ENCODE measurements at regions not wholly inside any gene's neighbourhood (a gene's known extent, or its start where the extent isn't known, plus 50 kb on each side); places are given as distances from the start of the nearest gene placed in this dataset.
A peak's percentile ranks its signal among the peaks of the same experiment; 100 is the strongest.

DNA sequence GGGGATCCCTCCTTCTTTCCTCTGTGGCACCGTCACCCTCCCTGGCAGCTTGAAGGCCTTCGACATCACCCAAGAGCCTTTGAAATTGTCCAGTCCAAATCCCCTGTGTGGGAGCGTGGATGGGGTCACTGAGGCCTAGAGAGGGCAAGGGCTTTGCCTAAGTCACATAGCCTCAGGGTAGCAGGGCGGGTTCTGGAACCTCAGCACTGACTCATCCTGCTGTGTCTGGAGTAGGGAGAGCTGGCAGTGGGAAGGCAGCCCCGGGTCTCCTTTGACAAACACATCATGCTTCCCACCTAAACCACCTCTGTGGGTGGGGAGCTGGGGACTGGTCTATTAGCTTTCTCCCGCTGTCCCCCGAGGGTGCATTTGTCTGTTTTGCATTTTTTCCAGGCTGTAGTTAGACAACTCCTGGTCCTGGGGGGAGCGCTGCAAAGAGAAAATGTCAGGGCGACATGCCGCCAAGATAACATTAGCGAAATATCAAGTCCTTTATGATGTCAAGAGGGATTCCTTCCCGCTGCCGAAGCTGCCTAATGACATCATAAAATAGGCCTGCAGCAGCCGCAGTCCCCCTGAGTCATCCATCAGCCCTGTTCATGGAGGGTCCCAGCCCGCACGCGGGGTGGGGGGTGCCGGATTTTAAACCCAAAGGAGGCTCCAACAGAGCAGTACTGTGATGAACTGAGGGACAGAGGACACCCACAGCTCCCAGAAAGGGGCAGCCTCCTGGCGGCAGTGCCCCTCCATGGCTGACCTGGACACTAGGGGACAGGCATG lies 77.0 kb upstream of the POU3F1 start:
- Histone ChIP-seq H3K4me2 (ENCODE audit: low read length) (no peak overlapping the region), H3K4me3 (replicated peaks in 1 of 2; ENCODE audit: low read depth in 1 of 2, low read length in 2 of 2) (no peak overlapping the region), H2AFZ (ENCODE audit: low read depth, low read length, poor library complexity, severe bottlenecking) (no peak overlapping the region), H3K36me3 (ENCODE audit: control insufficient read depth in 1 of 2, insufficient read depth in 2 of 2, low read length in 2 of 2) (no peaks in the 10 kb centered on the region), H4K20me1 (ENCODE audit: insufficient read depth) (no peaks in the 10 kb centered on the region), H3K9me2 (ENCODE audit: insufficient read depth) (no peaks in the 10 kb centered on the region), H3K9me3 (ENCODE audit: control insufficient read depth in 1 of 2, insufficient read depth in 1 of 2, low read depth in 1 of 2, low read length in 2 of 2) (no peaks in the 10 kb centered on the region), H3K79me2 (ENCODE audit: insufficient read depth, low read length) (no peaks in the 10 kb centered on the region), H3K9ac (ENCODE audit: low read length) (no peak overlapping the region), H3K27ac (ENCODE audit: low read depth, low read length) (no peak overlapping the region), H3K4me1 (ENCODE audit: control insufficient read depth in 1 of 2, insufficient read depth in 2 of 2, low read length in 2 of 2) (peaks cover 0 to 7% of the 10 kb centered on the region in 2 experiments; a peak in 1 of 4 replicates), H3K27me3 (ENCODE audit: insufficient read depth, low read length) (no peaks in the 10 kb centered on the region)
- RAD21 ChIA-PET (ENCODE audit: low non-redundant PET in 1 of 2, low total read pairs in 2 of 2, uncharacterized antibody in 2 of 2, unreplicated experiment in 2 of 2): no interaction called here
- no peak for DNase-seq (ENCODE audit: low read depth, low spot score)
- CTCF ChIA-PET: no interaction called here
- no TSS peak for BruUV-seq (replicated peaks)
- intact Hi-C loops (cut with micrococcal nuclease): no loop called here
- peak; percentile 53; the same call in 1 of the 2 replicates for ATAC-seq
- POLR2A ChIA-PET: no interaction called here
- TF ChIP-seq, protein P1, sequence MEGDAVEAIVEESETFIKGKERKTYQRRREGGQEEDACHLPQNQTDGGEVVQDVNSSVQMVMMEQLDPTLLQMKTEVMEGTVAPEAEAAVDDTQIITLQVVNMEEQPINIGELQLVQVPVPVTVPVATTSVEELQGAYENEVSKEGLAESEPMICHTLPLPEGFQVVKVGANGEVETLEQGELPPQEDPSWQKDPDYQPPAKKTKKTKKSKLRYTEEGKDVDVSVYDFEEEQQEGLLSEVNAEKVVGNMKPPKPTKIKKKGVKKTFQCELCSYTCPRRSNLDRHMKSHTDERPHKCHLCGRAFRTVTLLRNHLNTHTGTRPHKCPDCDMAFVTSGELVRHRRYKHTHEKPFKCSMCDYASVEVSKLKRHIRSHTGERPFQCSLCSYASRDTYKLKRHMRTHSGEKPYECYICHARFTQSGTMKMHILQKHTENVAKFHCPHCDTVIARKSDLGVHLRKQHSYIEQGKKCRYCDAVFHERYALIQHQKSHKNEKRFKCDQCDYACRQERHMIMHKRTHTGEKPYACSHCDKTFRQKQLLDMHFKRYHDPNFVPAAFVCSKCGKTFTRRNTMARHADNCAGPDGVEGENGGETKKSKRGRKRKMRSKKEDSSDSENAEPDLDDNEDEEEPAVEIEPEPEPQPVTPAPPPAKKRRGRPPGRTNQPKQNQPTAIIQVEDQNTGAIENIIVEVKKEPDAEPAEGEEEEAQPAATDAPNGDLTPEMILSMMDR (IDR thresholded peaks at IDR 0.05 in 2 of 3, conservative IDR thresholded peaks at IDR 0.05 in 1 of 3; ENCODE audit: borderline replicate concordance in 1 of 3, insufficient read depth in 1 of 3, low read depth in 2 of 3, low read length in 2 of 3): no peak
- TF ChIP-seq TCF7L2 (IDR thresholded peaks at IDR 0.05; ENCODE audit: borderline replicate concordance, extremely low read depth, insufficient read depth, insufficient read length): no peak
- TF ChIP-seq RAD21 (IDR thresholded peaks at IDR 0.05; ENCODE audit: low read depth): no peak
- no peak for TF ChIP-seq CBX3 (IDR thresholded peaks at IDR 0.05; ENCODE audit: low read depth)

GRCh38 chr1:38121231-38121680 lies 74.7 kb upstream of the POU3F1 start:
- RAD21 ChIA-PET (ENCODE audit: low non-redundant PET in 1 of 2, low total read pairs in 2 of 2, uncharacterized antibody in 2 of 2, unreplicated experiment in 2 of 2): no interaction called here
- POLR2A ChIA-PET: no interaction called here
- intact Hi-C loops (cut with micrococcal nuclease): no loop called here
- H3K9ac ChIP-seq (ENCODE audit: low read length): no peak overlapping the region
- TF ChIP-seq FOSL1 (IDR thresholded peaks at IDR 0.05; ENCODE audit: low read depth) (no peak), CEBPB (IDR thresholded peaks at IDR 0.05; ENCODE audit: low read depth) (no peak), ZNF274 (IDR thresholded peaks at IDR 0.05; ENCODE audit: low read depth, low read length) (no peak), POLR2AphosphoS5 (IDR thresholded peaks at IDR 0.05; ENCODE audit: low read depth, low read length) (no peak), YY1 (IDR thresholded peaks at IDR 0.05; ENCODE audit: extremely low read depth, insufficient replicate concordance, low read depth, low read length) (no peak), JUND (IDR thresholded peaks at IDR 0.05) (no peak), SP1 (IDR thresholded peaks at IDR 0.05; ENCODE audit: low read depth) (no peak), TCF7L2 (IDR thresholded peaks at IDR 0.05; ENCODE audit: borderline replicate concordance, extremely low read depth, insufficient read depth, insufficient read length) (no peak), SRF (IDR thresholded peaks at IDR 0.05; ENCODE audit: low read depth) (no peak), ZFX (IDR thresholded peaks at IDR 0.05) (no peak), SIN3A (IDR thresholded peaks at IDR 0.05; ENCODE audit: low read depth) (no peak), EGR1 (IDR thresholded peaks at IDR 0.05; ENCODE audit: low read depth) (no peak)
- TF ChIP-seq, protein P2, sequence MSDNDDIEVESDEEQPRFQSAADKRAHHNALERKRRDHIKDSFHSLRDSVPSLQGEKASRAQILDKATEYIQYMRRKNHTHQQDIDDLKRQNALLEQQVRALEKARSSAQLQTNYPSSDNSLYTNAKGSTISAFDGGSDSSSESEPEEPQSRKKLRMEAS (IDR thresholded peaks at IDR 0.05): no peak
- TF ChIP-seq, protein P3, sequence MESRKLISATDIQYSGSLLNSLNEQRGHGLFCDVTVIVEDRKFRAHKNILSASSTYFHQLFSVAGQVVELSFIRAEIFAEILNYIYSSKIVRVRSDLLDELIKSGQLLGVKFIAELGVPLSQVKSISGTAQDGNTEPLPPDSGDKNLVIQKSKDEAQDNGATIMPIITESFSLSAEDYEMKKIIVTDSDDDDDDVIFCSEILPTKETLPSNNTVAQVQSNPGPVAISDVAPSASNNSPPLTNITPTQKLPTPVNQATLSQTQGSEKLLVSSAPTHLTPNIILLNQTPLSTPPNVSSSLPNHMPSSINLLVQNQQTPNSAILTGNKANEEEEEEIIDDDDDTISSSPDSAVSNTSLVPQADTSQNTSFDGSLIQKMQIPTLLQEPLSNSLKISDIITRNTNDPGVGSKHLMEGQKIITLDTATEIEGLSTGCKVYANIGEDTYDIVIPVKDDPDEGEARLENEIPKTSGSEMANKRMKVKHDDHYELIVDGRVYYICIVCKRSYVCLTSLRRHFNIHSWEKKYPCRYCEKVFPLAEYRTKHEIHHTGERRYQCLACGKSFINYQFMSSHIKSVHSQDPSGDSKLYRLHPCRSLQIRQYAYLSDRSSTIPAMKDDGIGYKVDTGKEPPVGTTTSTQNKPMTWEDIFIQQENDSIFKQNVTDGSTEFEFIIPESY (IDR thresholded peaks at IDR 0.05; ENCODE audit: extremely low read depth, insufficient replicate concordance, low read length): no peak
- H3K9me3 ChIP-seq (ENCODE audit: control insufficient read depth in 1 of 2, insufficient read depth in 1 of 2, low read depth in 1 of 2, low read length in 2 of 2): no peaks in the 10 kb centered on the region
- H3K79me2 ChIP-seq (ENCODE audit: insufficient read depth, low read length): no peaks in the 10 kb centered on the region
- H3K27me3 ChIP-seq (ENCODE audit: insufficient read depth, low read length): no peaks in the 10 kb centered on the region
- no peak overlapping the region for H3K4me2 ChIP-seq (ENCODE audit: low read length)
- CTCF ChIA-PET: no interaction called here
- H3K27ac ChIP-seq (ENCODE audit: low read depth, low read length): no peak overlapping the region
- H4K20me1 ChIP-seq (ENCODE audit: insufficient read depth): no peaks in the 10 kb centered on the region
- DNase-seq (ENCODE audit: low read depth, low spot score): no peak
- BruUV-seq (replicated peaks): no TSS peak
- no peak overlapping the region for H3K4me3 ChIP-seq (replicated peaks in 1 of 2; ENCODE audit: low read depth in 1 of 2, low read length in 2 of 2)
- no peak for ATAC-seq
- peaks cover 0 to 7% of the 10 kb centered on the region in 2 experiments; a peak in 1 of 4 replicates for H3K4me1 ChIP-seq (ENCODE audit: control insufficient read depth in 1 of 2, insufficient read depth in 2 of 2, low read length in 2 of 2)
- no peak overlapping the region for H2AFZ ChIP-seq (ENCODE audit: low read depth, low read length, poor library complexity, severe bottlenecking)
- H3K9me2 ChIP-seq (ENCODE audit: insufficient read depth): no peaks in the 10 kb centered on the region
- H3K36me3 ChIP-seq (ENCODE audit: control insufficient read depth in 1 of 2, insufficient read depth in 2 of 2, low read length in 2 of 2): no peaks in the 10 kb centered on the region
